Smooth muscle cell (in vitro differentiated cells): ENCODE measurements at regions not wholly inside any gene's neighbourhood (a gene's known extent, or its start where the extent isn't known, plus 50 kb on each side); places are given as distances from the start of the nearest gene placed in this dataset.

Source experiments
- DNase-seq: peaks from one replicate; lab custom pipeline; 2025; ENCODE audit not compliant: unreplicated experiment; lab: John Stamatoyannopoulos, UW
- H2AFZ ChIP-seq: fragments of 200-600 bp; sonication (generic); 2 replicates; pipeline ENCODE4 v1.6.0; 2016; ENCODE audit warnings: antibody characterized with exemption, low read depth, mild to moderate bottlenecking
- H3F3A ChIP-seq: fragments of 200-600 bp; sonication (generic); 2 replicates; pipeline ENCODE4 v1.6.0; 2017; ENCODE audit warnings: antibody characterized with exemption, low read depth
- H3K27ac ChIP-seq: fragments of 200-600 bp; sonication (generic); 2 replicates; pipeline ENCODE4 v1.5.1; 2016; ENCODE audit warnings: low read depth, mild to moderate bottlenecking
- H3K27me3 ChIP-seq: fragments of 200-600 bp; sonication (generic); 2 replicates; pipeline ENCODE4 v1.6.1; 2016; ENCODE audit warnings: low read depth, mild to moderate bottlenecking
- H3K36me3 ChIP-seq: fragments of 200-600 bp; sonication (generic); 2 replicates; pipeline ENCODE4 v1.5.1; 2016; ENCODE audit warnings: low read depth
- H3K4me1 ChIP-seq: fragments of 200-600 bp; sonication (generic); 2 replicates; pipeline ENCODE4 v1.5.1; 2016; ENCODE audit warnings: low read depth
- H3K4me2 ChIP-seq: fragments of 200-600 bp; sonication (generic); 2 replicates; pipeline ENCODE4 v1.6.0; 2016; ENCODE audit warnings: mild to moderate bottlenecking
- H3K4me3 ChIP-seq: fragments of 200-600 bp; sonication (generic); 2 replicates; pipeline ENCODE4 v1.5.1; 2016; ENCODE audit warnings: mild to moderate bottlenecking
- H3K79me2 ChIP-seq: fragments of 200-600 bp; sonication (generic); 2 replicates; pipeline ENCODE4 v1.6.0; 2016; ENCODE audit warnings: low read depth, mild to moderate bottlenecking
- H3K9ac ChIP-seq: fragments of 200-600 bp; sonication (generic); 2 replicates; pipeline ENCODE4 v1.6.0; 2016; ENCODE audit warnings: low read depth
- H3K9me3 ChIP-seq: fragments of 200-600 bp; sonication (generic); replicated peaks from 2 replicates; pipeline ENCODE4 v1.5.1; 2016; ENCODE audit warnings: low read depth
- H4K20me1 ChIP-seq: fragments of 200-600 bp; sonication (generic); 2 replicates; pipeline ENCODE4 v1.6.0; 2016; ENCODE audit warnings: low read depth
- CTCF ChIP-seq: fragments of 200-600 bp; sonication (generic); IDR thresholded peaks from 2 replicates; pipeline ENCODE4 v1.5.1; 2017; ENCODE audit warnings: borderline replicate concordance, mild to moderate bottlenecking, antibody characterized with exemption; ENCODE audit not compliant: insufficient read depth, poor library complexity, severe bottlenecking
- WGBS: methylation state at CpG from one replicate; pipeline ENCODE4 v1.1.7; 2016; ENCODE audit warnings: low lambda C conversion rate; 5-methylcytosine and 5-hydroxymethylcytosine counted together

GRCh38 chr21:19553919-19554615, 1150.5 kb upstream of the TMPRSS15 start:
- TF ChIP-seq CTCF = no peak
- no peak overlapping the region for H3K4me3 ChIP-seq
- 15% methylated on average over 2 of the region's 2 CpGs for WGBS
- H3K27ac ChIP-seq = no peak overlapping the region
- DNase-seq = no peak
- peaks cover 20% of the 10 kb centered on the region for H3K4me1 ChIP-seq
- no peaks in the 10 kb centered on the region for H3K9me3 ChIP-seq
- H3K4me2 ChIP-seq = no peak overlapping the region
- no peaks in the 10 kb centered on the region for H3F3A ChIP-seq
- no peak overlapping the region for H3K9ac ChIP-seq
- no peaks in the 10 kb centered on the region for H3K27me3 ChIP-seq
- H3K36me3 ChIP-seq = no peaks in the 10 kb centered on the region
- H3K79me2 ChIP-seq = no peaks in the 10 kb centered on the region
- H4K20me1 ChIP-seq = no peaks in the 10 kb centered on the region
- no peak overlapping the region for H2AFZ ChIP-seq

- no peaks in the 10 kb centered on the region for H3K79me2 ChIP-seq
- H3K9ac ChIP-seq = no peak overlapping the region
- H3K4me3 ChIP-seq = no peak overlapping the region
- H3F3A ChIP-seq = no peaks in the 10 kb centered on the region
- peaks cover 20% of the 10 kb centered on the region for H3K4me1 ChIP-seq
- DNase-seq = no peak
- TF ChIP-seq CTCF = no peak
- H3K27ac ChIP-seq = no peak overlapping the region
- no peaks in the 10 kb centered on the region for H3K9me3 ChIP-seq
- no peak overlapping the region for H3K4me2 ChIP-seq
- H3K27me3 ChIP-seq = no peaks in the 10 kb centered on the region
- H3K36me3 ChIP-seq = no peaks in the 10 kb centered on the region
- no peaks in the 10 kb centered on the region for H4K20me1 ChIP-seq
- 86% methylated on average over 4 of the region's 4 CpGs for WGBS
- H2AFZ ChIP-seq = no peak overlapping the region
These were observed 1153.5 kb upstream of the TMPRSS15 start for GRCh38 chr21:19557046-19557445.

GRCh38 chr21:19557488-19557887, 1153.9 kb upstream of the TMPRSS15 start:
- no peaks in the 10 kb centered on the region for H3K9me3 ChIP-seq
- no peaks in the 10 kb centered on the region for H3F3A ChIP-seq
- H3K4me1 ChIP-seq = peaks cover 20% of the 10 kb centered on the region
- 88% methylated on average over 4 of the region's 4 CpGs for WGBS
- H4K20me1 ChIP-seq = no peaks in the 10 kb centered on the region
- no peak overlapping the region for H2AFZ ChIP-seq
- H3K79me2 ChIP-seq = no peaks in the 10 kb centered on the region
- no peak for DNase-seq
- H3K27me3 ChIP-seq = no peaks in the 10 kb centered on the region
- no peaks in the 10 kb centered on the region for H3K36me3 ChIP-seq
- no peak for TF ChIP-seq CTCF
- no peak overlapping the region for H3K9ac ChIP-seq
- H3K4me3 ChIP-seq = no peak overlapping the region
- H3K27ac ChIP-seq = no peak overlapping the region
- no peak overlapping the region for H3K4me2 ChIP-seq

DNA sequence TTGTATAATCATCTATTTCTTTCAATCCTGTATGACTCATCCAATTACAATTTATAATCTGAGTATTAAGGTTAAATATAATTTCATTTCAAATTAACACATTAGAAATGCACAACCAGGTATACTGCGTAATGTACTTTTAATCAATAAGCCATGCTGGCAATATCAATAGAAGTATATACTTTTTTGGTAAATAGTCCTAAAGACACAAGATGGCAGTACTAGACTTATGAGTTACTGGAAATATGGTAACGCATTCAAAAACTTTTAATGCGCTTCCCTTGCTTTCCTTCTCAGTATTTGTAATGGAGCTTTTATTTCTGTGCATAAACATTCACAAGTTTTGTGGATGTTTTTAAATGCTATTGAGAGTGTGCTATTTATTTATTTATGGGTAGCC, 1162.0 kb upstream of the TMPRSS15 start:
- H3K4me2 ChIP-seq = no peak overlapping the region
- no peak overlapping the region for H3K27ac ChIP-seq
- no peak for DNase-seq
- WGBS = 95% methylated on average over 3 of the region's 3 CpGs
- H3K4me1 ChIP-seq = no peaks in the 10 kb centered on the region
- no peaks in the 10 kb centered on the region for H4K20me1 ChIP-seq
- H3K79me2 ChIP-seq = no peaks in the 10 kb centered on the region
- no peaks in the 10 kb centered on the region for H3K9me3 ChIP-seq
- H3K4me3 ChIP-seq = no peak overlapping the region
- H3F3A ChIP-seq = no peaks in the 10 kb centered on the region
- no peak overlapping the region for H3K9ac ChIP-seq
- no peaks in the 10 kb centered on the region for H3K36me3 ChIP-seq
- TF ChIP-seq CTCF = no peak
- H3K27me3 ChIP-seq = no peaks in the 10 kb centered on the region
- no peak overlapping the region for H2AFZ ChIP-seq
